HG03460 (cell line): ENCODE measurements at regions not wholly inside any gene's neighbourhood (a gene's known extent, or its start where the extent isn't known, plus 50 kb on each side); places are given as distances from the start of the nearest gene placed in this dataset.

ENCODE experiments used
- ATAC-seq: cut with Tn5 transposase; IDR thresholded peaks from one replicate; pipeline ENCODE4 v1.9.1; 2021; ENCODE audit not compliant: unreplicated experiment

DNA sequence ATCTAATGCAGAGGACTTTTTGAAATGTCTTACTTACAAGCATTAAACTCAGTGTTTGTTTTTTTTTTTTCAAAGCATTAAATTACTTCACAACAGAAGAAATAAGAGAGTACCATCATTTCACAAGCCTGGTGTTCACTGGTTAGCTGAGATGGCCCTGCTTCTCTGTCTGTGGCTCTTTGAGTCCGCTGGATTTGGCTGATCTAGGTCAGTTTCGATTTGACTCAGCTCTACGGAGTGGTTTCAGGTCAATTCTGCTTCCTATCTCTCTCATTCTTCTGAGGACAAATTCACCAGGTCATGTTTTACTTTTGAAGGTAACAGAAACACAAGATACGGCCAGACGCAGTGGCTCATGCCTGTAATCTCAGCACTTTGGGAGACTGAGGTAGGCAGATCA is 1066.1 kb downstream of the FLRT2 start:
- no peak for ATAC-seq

DNA sequence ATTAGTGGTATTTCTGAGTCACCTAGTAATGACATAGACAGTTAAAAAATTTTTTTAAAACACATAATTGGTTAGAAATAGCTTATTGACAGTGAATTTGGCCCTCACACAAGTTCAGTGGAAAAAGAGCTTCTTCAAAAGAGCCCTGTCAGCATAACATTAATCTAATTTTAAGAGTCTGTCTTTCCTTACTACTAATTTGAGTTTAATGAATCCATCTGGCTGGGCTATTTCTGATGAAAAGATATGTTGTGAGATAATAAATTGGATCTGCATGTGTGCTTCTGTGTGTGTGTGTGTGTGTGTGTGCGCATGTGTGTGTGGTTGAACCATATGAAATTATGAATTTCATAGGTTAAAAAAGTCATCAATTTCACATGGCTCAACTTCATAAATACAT is 1045.2 kb downstream of the FLRT2 start:
- no peak for ATAC-seq

DNA sequence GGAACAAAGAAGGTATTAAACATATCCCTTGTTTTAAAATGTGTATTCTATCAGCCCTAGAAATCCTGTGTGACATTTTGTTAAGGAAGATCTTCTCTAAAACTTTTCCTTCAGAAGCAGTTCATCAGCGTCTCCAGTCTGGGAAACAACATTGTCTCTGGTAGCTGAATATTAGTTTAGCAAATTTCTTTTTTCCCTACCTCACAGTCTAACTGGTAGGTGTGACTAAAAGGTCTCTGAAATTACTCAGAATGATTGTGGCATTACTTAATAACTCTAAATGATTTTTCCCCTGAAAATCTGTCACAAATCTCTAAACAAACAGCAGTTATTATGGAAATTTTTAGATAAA is 1044.8 kb downstream of the FLRT2 start:
- ATAC-seq = no peak

DNA sequence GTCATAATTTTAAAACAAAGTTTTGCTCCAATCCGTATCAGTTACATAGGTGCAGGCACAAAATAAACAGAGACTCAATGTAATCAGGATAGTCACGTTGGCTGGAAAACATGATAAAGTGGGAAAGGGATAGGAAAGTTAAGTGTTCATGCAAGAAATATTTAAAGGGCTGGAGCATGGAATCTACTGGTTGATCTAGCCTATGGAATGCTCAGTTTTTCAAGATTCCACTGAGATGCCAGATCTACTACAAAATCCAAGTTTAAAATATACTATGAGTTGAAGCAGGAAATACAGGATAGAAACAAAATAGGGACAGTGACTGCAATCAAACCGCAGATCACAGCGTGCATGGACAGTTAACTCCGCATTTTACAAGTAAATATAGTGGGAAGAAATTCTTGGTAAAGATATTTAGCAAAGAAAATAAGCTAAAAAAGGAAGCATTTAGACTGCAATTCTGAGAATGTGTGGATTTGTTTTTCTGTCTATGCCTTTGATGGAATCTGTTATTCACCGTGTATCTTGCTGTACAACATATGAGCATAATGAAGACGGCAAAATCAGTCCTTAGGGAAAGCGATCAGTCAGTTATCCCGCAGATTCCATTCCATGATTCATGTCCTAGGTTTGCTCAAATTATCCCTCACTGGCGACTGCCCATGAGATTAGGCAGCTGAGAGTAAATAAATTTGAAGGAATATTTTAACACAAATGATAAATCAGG is 1044.3 kb downstream of the FLRT2 start:
- no peak for ATAC-seq

DNA sequence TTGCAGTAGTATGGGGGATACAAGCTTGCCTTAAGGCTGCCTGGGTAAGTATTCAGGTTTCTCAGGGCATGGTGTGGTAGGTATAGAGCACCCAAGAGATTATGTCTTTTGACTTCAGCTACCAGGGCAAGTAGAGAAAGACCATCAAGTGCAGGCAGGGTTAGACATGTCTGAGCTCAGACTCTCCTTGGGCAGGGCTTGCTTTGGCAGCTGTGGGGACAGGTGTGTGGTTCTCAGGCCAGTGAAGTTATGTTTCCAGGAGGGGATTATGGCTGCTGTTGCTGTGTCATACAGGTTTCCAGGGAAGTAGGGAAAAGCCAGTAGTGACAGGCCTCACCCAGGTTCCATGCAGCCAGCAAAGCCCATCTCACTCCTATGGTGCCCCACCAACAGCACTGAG is 1040.4 kb downstream of the FLRT2 start:
- ATAC-seq = no peak

DNA sequence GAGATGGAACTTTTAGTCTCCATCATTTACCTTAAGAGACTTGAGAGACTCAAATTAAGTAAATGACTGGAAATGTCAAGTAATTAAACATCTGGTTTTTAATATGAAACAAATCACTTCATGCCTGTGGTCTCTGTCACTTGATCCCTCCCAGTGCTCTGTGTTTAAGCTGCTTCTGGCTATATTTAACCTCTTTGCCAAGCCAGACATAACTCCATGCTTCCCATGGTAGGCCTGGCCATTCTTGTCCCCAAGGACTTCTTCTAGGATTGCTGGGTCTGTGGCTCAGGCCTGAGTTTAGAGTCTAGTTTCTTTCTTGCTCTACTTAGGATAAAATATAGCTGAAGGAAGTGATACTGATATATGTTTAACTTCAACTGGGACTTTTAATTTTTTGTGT is 1013.6 kb downstream of the FLRT2 start:
- ATAC-seq = no peak

DNA sequence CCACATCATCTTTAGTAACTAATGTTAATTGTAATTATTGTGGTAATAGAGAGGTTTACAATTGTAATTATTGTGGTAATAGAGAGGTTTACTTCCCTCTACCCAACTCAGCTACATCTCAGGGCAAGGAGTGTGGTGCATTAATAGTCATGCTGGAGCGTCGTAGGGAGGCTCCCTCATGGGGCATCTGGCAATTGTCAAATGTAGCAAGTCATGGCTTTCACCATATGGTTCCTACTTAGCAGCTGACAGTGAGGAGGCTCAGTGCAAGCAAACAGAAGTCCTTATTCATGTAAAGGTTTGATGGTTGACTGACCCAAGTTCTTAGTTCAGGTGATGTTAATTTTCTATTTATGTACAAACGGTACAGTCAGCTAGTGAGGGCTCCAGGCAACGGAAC is 1012.0 kb downstream of the FLRT2 start:
- no peak for ATAC-seq

DNA sequence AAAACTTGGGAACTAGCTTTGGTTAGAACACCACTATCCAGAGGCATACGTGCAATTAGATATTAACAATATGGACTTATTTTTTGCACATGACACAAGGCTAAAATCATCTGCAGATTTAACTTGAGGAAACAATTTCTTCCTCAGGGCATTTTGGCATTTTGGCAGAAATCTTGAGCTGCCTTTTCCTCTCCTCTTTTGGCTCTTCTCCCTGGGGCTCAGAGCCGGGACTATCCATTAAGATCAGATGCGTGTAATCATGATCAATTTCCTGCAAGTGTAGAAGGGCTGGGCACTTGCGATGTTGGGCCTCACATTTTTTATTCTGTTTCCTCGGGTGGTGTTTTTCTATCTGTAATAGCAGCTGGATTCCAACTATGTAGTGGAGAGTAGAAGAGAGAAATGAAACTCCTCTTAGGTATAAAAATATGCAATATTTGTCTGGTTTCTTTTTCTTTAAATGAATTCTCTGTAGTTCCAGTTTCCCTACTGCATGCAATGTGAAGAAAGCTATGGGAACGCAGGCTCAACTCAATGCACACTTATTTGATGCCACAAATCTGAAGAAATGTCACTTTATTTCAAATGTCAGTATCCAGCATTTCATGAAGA is 1010.8 kb downstream of the FLRT2 start:
- no peak for ATAC-seq

DNA sequence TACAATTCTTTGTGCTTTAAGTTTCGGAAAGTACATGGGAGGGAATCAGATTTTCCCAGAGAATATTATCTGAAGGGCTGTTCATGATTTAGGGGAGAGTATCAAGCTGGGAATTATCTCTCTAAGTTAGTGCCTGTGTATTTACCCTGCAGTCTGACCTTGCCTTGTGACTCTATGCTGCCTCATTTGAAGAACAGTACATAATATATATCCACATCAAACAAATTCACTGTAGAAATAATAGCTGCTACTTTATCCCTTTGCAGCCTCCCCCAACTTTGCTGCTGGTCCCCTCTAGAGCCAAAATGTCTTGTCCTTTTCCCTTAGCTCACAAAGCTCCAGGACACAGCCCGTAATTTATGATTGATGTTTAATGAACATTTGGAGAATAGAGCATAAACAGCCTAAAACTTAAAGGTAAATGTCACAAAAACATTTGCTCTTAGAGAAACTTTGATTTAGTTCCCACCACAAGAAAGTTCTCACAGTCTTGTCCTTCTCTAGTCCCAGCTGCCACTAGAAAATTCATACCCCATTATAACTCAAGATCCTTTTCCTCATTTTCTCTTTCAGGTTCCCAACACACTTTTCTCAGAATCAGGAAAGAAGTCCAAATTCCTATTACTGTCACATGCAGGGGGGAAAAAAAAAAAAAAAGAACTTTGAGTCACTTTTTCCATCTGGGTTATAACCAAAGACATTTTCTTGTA is 1009.6 kb downstream of the FLRT2 start:
- ATAC-seq = no peak

DNA sequence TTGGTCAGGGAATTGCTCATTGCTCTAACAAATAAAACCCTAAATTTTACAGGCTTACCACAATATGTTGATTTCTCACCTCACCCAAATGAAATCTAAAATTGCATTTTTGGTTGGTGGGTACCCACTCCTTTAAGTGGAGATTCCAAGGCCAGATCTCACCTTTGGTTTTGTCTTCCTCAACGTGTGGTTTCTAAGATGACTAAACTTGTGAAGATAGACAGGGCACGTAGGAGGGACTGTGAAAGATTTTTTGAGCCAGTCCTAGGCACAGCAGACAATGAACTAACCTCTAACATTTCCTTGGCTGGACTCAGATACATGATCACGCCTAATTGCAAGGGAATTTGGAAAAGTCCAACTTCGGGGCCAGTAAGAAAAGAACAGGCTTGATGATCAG is 1003.9 kb downstream of the FLRT2 start:
- ATAC-seq = no peak

DNA sequence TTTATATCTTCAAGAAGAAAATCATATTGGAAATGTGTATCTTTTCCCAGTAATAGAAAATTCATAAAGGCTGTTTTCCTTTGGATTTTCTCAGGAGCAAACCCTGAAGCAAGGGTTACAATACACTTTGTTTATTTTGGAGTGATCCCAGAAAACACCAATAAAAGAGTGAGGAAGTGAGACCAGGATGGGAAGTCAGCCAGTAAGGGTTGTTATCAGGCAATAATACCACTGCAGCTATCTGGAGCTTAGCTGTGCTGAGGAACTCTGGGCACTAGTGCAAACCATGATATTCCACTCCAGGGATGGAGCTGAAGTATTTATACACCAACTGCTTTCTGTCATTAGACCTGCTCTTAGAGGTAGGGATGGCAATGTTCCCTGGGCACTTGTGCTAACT is 1002.3 kb downstream of the FLRT2 start:
- no peak for ATAC-seq

DNA sequence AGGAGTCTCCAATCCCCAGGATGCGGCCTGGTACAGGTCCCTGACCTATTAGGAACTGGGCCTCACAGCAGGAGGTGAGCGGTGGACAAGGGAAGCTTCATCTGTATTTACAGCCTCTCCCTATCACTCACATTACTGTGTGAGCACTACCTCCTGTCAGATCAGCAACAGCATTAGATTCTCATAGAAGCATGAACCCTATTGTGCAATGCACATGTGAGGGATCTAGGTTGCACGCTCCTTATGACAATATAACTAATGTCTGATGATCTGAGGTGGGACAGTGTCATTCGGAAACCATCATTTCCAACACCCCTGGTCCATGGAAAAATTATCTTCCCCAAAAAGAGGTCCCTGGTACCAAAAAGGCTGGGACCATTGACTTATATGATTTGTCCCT is 1000.5 kb downstream of the FLRT2 start:
- ATAC-seq = no peak

DNA sequence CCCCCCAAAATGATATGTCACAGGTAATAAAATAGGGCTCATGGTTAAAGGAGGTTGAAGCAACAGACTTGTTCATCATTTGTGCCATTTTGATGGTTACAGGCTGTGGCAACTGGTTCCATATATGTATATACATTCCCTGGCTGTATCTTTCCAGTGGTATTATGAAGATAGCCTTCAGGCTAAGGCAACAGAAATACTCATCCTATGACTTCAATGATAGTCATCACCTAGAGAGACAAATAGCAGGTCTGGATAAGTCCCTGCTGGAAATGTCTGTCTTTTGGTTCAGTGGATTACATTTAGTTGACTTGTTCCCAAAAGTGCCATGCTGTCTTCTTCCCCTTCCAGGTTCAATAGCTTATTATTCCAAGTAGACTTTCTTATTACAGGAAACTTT is 997.4 kb downstream of the FLRT2 start:
- ATAC-seq = no peak

DNA sequence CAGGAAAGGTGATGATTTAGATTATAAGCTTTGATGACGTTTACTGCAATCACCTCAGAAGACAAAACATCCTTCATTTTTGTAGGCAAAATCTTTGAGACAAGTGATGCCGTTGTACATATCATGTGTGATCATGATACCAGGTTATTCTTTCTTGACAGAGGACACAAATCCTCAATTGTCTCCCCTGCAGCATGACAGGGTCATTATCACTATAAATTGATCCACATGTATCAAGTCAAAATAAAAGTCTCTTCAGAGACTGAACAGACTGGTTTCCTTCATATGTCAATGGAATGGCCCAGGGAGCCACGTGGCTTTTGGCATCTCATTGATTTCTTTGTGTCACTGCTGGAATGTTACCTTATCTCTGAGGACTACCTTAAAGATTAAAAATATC is 995.7 kb downstream of the FLRT2 start:
- ATAC-seq = no peak

DNA sequence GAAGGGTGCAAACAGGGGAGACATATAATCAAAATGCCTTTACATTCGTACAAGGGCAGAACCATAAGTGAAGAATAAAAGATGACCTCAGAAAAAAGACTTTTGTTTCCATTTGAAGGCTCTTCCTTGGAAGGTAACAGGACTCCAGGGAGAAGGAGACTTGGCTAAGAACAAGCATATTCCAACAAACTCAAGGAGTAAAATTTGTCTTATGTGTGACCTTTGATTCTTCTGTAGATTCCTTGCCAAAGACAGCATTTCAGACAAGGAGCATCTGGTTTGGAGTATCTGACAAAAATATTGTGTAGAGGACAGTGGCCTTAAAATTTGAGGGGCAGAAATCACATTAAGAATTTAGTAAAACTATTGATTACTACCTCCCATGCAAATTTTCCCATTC is 991.9 kb downstream of the FLRT2 start:
- no peak for ATAC-seq

DNA sequence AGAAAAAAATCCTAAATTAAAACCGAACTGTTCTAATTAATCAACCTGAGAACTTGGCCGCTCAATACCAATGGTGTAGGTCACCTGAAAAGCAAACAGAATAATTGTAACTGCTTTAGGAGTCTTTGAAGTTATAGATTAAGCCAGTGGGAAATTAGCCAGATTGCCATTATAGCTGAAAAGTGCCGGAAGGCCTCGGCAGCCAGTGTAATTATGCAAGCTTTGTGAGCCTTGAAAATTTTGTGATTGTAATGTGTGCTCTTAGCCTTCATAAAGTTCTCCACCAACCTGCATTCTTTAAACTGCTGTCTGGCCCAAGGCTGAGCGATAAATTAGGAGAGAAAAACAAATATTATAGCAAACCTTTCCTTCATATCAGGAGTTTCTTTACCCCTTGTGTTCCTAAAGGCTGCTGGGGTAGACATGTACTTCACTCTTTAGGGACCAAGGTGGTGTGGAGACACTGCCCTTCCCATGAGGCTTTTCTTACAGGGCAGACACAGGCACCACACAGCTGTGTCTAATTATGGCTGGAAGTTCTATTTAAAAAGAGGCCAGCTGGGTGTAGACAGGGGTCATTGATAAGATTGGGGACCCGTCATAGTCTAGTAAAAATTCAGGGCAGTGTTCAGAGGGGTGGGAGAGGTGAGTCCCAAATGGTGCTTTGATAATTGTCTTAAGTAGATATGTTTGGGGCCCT is 991.2 kb downstream of the FLRT2 start:
- ATAC-seq = no peak

DNA sequence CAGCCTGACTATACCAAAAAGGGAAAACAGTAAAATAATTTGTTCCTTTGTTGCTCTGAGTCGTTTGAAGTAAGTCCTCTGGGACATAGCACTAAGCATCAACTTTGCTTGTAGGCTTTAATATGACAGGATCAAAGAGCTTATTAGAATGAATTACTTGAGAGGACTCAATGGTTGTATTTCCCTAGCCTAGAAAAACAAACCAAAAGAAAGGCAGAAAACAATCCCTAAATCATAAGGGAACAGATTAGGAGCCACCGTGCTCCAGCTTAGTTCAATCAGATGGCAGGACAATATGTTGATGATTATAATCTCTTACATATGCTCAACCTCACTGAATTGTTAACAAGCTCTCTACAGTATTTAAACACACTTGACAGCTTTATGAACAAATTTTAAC is 988.4 kb downstream of the FLRT2 start:
- ATAC-seq = no peak

DNA sequence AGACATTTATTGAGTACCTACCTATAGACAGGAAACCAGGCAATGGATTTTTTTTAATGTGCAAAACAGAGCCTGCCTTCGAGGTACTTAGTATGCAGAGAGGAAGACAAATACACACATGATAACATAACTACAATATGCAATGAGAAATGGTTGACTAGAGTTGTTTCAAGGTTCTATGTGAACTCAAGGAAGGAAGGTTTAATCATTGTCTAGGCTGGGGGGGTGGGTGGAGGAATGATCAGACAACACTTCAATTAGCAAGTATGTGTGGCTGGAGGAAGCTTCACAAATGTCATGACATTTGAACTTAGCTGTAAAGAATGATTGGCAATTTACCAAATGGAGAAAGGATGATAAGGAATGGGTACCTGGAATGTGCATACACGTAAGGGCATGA is 985.3 kb downstream of the FLRT2 start:
- ATAC-seq = no peak

DNA sequence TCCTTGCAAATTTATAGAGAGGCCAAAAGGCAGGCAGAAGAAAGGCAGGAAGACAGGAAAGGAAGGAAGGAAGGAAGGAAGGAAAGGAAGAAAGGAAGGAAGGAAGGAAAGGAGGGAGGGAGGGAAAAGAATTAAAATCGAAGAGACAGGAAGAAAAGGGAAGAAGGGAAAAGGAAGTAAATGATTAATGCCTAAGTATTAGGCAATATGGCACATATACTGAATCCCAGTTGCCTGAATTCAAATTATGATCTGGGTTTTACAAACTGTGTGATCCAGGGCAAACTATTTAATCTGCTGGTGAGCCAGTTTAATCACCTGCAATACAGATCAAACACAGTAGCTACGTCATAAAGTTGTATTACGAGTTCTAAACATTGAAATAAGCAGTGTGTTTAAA is 983.6 kb downstream of the FLRT2 start:
- no peak for ATAC-seq

DNA sequence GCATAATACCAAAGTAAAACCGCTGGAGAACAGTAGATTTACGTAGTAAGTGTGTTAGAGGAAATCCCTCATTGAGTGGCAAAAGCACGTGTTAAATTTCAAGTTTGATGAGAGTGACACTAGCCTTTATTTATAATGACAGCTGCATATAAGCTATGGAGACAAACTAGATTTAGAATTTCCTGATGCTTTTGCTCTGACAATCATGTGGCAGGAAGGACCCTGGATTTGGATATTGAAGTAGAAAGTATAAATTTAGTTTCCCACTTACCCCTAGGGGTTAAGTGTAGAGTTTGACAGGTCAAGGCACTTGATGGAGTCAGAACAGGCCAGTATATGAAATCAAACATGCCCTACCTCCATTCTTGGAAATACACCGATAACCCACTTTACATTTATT is 983.1 kb downstream of the FLRT2 start:
- no peak for ATAC-seq

DNA sequence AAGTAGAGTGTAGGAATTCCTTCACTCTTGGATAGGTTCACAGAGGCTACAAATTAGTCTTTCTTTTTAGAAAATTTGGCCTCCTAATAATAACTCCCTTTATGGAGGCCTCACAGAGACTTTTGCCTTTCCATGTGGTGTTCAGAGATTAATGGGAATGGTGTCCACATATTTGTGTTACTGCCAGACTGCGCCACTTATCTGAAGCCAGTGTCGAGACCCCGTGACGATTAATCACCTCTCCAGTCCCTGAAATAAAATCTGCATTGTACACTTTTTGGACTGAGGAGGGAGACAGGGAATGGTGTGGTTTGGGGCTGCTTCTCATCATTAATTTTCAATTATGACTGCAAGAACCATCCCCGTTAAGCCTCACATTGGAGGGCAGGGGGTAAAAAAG is 980.5 kb downstream of the FLRT2 start:
- no peak for ATAC-seq

DNA sequence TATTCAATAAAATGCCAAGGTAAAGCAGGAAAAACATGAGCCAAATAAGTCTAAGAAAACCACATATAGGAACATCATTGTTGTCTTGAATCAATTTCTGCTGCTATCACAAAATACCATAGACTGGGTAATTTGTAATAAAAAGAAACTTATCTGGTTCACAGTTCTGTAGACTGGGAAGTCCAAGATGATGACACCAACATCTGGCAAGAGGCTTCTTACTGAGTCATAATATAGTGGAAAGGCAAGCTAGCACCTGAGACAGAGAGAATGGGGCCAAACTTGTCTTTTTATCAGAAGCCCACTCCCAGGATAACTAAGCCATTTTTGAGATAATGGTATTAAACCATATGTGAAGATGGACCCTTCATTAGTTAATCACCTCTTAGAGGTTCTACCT is 975.9 kb downstream of the FLRT2 start:
- no peak for ATAC-seq
